GM18867 (cell line): ENCODE measurements at regions not wholly inside any gene's neighbourhood (a gene's known extent, or its start where the extent isn't known, plus 50 kb on each side); places are given as distances from the start of the nearest gene placed in this dataset.

Source experiments
- ATAC-seq: cut with Tn5 transposase; IDR thresholded peaks from one replicate; pipeline ENCODE4 v1.9.1; 2021; ENCODE audit warnings: mild to moderate bottlenecking, moderate library complexity; ENCODE audit not compliant: unreplicated experiment

DNA sequence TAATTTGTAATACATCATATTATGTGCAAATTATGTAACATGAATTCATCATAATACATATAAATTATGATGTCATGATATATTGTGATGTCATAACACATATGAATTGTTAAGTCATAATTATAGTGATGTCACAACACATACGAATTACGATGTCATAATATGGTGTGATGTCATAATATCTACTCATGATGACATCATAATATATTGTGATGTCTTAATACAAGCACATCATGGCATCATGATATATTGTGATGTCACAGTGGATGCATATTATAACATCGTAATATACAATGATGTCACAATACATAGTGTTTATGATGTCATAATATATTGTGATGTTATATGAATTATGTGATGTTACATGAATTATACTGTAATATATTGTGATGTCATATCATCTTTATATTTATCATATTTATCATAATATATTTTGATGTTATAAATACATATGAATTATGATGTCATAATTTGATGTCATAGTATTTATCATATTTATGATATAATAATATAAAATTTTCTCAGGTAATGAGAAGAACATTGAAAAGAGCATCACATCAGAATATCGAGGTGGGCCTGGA lies 1793.0 kb downstream of the TP53TG3F start:
- no peak for ATAC-seq

GRCh38 chr16:35255186-35255803 lies 1795.9 kb downstream of the TP53TG3F start:
- no peak for ATAC-seq

- no peak for ATAC-seq
Observed at GRCh38 chr16:35255816-35256215, 1796.4 kb downstream of the TP53TG3F start.

- no peak for ATAC-seq
Observed at GRCh38 chr16:35258381-35258780, 1799.0 kb downstream of the TP53TG3F start.

- no peak for ATAC-seq
Observed at GRCh38 chr16:35295856-35296255, 1836.4 kb downstream of the TP53TG3F start.

GRCh38 chr16:35296962-35297653 lies 1837.7 kb downstream of the TP53TG3F start:
- ATAC-seq, result no peak

GRCh38 chr16:35298460-35299243 lies 1839.2 kb downstream of the TP53TG3F start:
- no peak for ATAC-seq

GRCh38 chr16:35302859-35303258 lies 1843.4 kb downstream of the TP53TG3F start:
- ATAC-seq, result no peak

DNA sequence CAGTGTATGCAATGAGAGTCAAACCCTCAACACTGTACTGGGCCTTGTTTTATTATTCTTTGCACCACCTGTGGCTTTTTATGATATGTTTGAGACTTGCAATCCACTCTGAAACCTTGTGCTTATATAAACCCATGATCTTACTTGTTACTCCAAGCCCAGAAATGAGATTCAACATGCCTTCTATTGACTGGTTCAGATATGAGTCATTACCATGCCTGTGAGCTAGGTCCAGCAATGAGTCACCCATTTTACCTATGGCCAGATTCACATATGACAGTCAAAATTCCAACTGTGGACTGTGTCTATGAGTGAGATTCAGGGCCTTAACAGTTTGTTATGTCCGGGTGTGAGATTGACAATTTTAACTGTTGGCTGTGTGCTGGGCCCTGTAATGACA lies 1846.1 kb downstream of the TP53TG3F start:
- ATAC-seq, result no peak

GRCh38 chr16:35306915-35307314 lies 1847.5 kb downstream of the TP53TG3F start:
- no peak for ATAC-seq

GRCh38 chr16:35308674-35309073 lies 1849.3 kb downstream of the TP53TG3F start:
- ATAC-seq, result no peak

GRCh38 chr16:35310999-35311398 lies 1851.6 kb downstream of the TP53TG3F start:
- no peak for ATAC-seq

DNA sequence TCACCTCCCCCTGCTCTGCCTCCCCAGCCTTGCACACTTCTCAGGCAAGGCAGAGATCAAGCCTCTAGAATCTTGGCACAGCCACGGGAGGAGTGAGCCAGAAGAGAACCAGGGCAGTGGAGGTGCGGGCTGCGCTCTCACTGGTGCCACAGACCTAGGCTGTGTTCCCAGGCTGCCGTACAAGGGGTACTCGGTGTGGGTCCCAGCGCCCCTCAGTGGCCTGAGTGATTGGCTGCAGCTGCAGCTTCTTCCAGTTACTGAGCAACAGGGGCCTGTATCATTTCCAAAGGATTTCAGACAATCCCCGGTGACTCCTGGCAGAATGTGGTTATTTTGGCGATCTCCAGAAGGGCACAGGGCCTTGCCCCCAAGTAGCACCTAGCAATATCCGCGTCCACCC lies 1852.1 kb downstream of the TP53TG3F start:
- ATAC-seq, result no peak

- ATAC-seq, result no peak
Observed at GRCh38 chr16:35314298-35314697, 1854.9 kb downstream of the TP53TG3F start.

GRCh38 chr16:35319536-35320192 lies 1860.3 kb downstream of the TP53TG3F start:
- ATAC-seq, result no peak

GRCh38 chr16:35325936-35326335 lies 1866.5 kb downstream of the TP53TG3F start:
- ATAC-seq, result no peak

GRCh38 chr16:35339337-35339736 lies 1879.9 kb downstream of the TP53TG3F start:
- ATAC-seq, result no peak

GRCh38 chr16:35342012-35342411 lies 1882.6 kb downstream of the TP53TG3F start:
- no peak for ATAC-seq

- no peak for ATAC-seq
Observed at GRCh38 chr16:35344012-35344762, 1884.8 kb downstream of the TP53TG3F start.

GRCh38 chr16:35352431-35352830 lies 1893.0 kb downstream of the TP53TG3F start:
- ATAC-seq, result no peak
